Putamen (tissue), 1 donor: ENCODE measurements at regions not wholly inside any gene's neighbourhood (a gene's known extent, or its start where the extent isn't known, plus 50 kb on each side); places are given as distances from the start of the nearest gene placed in this dataset.
"Not testable (repeated sequence)": the region's sequence is repeated elsewhere in the genome, so short reads cannot be mapped to it uniquely, and the experiment has no call there.

Experiments used
- DNase-seq: peaks from one replicate; pipeline ENCODE4 v3.0.0-alpha.2; 2016; ENCODE audit warnings: low spot score

DNA sequence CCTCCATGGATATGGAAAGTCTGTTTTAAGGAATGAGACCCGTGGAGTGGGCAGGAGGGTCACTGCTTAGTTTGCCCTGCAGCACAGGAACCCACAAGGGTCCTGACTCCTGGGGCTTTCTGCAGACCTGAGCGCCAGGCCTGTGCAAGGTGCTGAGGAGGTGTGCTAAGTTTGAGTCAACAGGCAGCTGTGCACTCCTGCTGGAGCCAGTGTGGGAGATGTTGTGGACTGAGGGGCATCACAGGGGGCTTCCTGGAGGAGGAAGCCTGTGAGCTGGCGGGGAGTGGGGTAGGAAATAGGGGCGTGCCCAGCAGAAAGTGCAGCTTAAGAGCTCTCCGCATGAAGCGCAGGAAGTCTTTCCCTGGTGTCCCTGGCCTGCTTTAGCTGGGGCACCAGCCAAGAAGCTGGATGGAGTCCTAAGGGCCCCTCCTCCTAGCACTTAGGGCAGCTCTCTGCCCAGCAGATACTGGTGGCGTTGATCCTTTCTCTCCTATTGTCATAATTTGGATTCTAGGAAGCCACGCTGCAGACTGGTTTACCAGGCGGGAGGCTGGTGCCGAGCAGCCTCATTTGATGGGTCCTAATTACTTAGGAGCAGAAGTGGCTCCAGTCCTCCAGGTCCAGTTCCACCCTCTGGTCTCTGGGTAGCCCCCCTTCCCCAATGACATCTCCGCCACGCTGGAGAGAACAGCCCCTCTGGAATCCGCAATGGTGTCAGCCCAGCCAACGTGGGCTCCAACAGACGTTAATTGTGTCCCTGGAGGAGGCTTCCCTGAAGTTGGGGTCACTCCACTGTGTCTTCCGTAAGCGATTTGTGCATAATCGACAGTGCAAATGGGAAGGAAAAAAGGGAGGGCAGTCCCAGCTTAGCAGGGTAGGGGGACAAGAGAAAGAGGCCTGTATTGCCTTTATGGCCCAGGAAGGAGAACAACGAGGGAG lies 309.2 kb downstream of the ZNF536 start:
- no peak for DNase-seq

DNA sequence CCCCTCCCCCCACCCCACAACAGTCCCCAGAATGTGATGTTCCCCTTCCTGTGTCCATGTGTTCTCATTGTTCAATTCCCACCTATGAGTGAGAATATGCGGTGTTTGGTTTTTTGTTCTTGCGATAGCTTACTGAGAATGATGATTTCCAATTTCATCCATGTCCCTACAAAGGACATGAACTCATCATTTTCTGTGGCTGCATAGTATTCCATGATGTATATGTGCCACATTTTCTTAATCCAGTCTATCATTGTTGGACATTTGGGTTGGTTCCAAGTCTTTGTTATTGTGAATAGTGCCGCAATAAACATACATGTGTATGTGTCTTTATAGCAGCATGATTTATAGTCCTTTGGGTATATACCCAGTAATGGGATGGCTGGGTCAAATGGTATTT lies 308.2 kb downstream of the ZNF536 start:
- DNase-seq = not testable (repeated sequence)

DNA sequence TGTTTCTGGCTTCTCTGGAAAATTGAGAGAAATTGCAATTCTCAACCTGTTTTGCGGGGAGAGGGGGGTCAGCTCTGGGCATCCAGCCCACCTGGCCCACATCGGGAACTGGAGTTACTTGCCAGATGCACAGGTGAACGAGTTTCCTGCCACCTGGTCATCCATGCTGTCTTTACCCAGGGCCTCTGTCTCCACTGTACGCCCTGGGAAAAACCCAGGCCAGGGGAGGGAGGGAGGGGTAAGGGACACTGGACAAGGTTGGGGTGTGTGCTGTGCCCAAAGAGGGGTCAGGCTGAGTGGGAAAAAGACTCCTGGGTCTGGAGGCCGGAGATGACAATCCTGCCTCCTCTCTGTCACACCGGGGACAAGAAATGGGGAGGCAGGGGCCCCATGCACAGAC lies 307.6 kb downstream of the ZNF536 start:
- DNase-seq = no peak

DNA sequence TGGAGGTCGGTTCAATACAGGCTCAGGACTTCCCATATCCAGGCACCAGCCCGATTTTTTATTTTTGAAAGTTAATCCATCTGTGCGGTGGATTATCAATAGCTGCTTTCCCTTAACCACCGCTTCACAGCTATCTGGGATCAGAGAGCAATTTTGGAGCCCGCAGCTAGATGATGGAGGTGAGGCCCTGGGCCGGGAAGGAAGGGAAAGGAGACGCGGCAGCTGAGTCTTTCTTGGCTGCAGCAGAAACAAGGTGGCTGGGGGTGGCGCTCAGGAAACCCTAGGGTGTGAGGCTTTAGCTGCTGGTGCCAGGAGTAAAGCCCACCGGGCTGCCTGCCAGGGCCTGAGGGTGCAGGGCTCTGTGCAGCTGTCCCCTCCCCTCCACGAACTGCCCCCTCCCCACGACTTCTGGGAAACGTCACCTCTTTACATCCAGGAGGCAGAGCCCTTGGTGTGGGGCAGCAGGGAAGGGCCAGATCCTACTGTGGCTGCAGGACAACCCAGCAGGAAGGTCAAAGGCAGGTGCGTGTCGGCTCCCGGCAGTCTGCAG lies 307.0 kb downstream of the ZNF536 start:
- DNase-seq = no peak

DNA sequence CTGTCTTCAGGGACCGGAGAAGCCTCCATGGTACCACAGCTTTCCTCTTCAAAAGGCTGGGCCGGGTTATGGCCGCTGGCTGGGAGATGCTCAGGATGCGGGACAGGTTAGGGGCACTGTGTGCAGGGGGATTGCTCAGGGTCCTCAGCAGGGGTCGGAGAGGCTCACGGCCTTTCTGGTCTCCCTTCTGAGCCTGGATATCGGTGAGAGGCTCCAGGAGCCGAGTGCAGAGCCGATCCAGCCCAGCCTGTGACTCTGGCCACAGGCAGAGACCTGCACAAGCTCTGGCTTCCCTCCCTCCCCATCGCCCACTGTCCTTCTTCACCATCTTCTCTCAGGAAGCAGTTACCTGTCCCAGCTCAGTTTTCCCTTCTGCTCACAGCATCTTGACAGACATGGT lies 306.0 kb downstream of the ZNF536 start:
- no peak for DNase-seq

DNA sequence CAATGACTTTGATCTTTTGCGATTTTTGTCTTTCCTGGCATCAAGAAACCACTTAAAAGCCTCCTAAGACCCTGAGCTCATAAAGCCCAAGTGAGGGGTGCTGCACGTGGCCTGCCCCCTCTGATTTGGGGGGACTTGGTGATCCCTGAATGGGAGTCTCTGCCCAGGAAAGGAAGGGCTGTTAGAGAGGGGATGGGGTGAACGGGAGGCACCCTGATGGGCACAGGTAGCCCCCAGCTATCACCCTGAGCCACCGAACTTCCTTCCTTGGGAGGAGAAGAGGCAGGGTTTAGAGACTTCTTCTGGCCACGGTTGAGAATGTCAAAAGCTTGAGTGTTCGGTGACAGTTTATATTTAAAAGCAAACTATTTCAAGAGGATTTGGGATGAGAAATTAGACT lies 305.5 kb downstream of the ZNF536 start:
- no peak for DNase-seq

DNA sequence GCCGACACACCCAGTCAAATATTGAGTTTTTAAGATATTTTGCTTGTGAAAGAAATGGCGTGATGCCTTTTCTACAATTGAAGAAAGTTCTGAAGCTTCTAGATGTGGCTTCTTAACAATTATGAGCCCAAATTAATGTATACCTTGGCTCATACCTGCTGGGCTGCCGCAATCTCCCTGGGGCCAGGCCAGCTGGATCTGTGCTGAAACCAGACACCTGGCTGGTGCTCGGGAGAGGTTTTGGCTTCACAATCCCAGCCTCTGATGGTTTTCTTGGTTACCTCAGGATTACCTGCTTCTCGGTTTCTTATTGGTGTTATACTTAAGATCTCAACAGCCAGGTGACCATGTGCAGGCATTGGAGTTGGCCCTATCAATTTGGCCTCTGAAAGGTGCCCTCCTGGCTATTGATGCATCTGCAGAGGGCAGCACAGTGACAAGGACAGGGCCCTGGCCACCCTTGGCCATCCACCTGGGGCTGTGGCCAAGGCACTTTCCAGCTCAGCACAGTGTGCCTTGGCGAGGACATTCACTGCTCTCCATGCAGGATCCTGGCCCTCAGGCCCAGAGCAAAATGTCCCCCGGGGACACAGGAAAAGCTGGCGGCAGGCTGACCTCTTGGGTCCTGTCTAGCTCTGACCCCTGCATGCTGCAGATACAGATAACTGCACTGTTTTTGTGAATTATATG lies 305.0 kb downstream of the ZNF536 start:
- no peak for DNase-seq

DNA sequence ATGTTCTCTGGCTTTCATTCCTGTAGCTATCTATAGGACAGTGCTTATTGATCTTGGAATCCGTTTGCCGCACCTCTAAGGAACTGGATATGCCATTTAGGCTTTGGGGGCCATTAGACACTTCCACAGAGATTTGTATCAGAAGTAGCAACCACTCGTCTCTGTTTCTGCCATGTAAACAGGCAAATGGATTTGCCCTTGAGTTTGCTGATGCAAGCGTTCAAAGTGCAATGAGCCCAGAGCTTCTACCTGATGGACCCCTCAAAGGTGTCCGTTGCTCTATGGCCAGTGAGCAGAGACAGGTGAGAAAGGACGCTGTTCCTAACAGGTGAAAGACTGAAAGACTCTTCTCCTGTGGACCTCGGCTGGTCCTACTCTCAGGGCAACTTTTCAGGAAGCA lies 302.9 kb downstream of the ZNF536 start:
- no peak for DNase-seq

DNA sequence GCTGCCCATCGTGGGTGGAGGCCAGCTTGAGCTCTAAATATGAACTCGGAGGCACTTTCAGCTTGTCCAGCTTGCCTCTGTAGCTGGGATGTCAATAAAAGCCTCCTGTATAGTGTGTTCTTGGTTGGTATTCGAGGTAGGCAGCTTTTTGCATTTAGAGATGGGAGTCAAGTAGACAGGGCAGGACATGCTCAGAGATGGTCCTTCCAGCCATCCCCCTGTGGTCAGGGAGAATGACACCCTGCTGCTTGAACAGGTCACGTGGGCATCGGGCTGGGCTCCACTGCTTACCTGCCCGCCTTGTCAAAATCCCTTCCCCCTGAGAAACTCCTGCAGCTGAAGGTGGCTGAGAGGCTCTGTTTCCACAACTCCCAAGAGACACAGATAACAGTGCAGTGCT lies 302.5 kb downstream of the ZNF536 start:
- DNase-seq = no peak

DNA sequence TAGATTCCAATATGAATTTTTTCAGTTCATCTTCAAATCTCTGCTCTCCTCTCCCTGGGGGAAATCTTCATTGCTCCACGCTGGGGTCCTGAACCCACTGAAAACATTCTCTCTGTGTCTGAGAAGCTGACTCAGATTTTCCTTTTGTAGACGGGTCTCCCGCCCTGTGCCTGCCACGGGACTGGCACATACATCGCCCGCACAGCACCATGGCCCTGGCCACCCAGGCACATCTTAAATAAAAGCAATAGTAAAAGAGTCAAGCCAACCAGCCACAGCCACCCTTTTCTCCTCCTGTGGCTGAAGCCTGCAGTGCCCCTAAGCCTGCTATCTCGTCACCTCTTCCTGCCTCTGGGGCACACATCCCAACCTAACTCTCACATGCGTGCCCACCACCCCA lies 301.2 kb downstream of the ZNF536 start:
- DNase-seq = no peak

DNA sequence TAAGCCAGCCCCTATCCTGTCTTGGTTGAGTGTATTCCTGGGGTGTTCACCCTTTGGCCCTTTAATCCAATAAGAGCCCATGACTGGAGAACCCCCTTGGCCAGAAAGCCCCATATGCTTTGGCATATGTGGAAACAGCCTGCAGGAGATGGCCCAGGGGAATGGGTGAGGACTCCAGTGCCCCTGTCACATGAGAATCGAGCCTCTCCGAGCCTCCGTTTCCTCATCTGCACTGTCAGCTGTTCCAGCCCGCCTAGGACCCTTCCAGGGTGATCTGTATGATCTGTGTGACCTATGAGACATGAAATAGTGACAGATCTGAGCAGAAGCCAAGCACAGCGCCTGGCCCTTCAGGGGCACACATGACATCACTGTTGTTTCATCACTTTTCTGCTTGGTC lies 300.7 kb downstream of the ZNF536 start:
- no peak for DNase-seq

DNA sequence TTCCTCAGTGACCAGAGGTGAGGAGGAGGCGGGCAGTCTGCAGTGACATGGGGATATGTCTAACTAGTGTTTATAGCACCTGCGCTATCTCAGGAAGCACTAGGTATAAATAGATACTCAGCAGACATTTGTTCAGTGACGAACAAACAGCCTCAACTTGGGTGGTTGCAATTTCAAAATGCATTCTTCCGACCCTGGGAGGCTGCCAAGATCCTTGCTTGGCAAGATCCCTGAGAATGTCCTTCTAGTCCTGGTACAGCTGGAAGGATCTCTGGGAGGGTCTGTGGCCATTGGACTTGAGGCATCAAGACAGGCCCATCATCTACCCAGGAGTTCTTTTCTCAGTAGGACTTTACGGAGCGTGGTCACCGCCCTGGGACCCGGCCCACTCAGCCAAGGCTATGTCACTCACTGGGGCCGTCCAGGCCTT lies 299.5 kb downstream of the ZNF536 start:
- no peak for DNase-seq

DNA sequence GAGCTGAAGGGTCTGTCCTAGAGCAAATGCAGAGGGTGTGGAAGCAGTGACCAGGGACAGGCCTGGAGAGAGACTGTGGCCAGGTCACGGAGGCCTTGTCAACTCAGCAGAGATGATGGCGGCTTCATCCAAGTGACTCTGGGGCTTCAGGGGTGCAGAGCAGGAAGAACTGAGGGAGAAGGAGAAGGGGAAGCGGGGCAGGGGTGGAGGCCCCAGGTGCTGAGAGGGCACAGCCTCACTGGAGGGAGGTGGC lies 299.1 kb downstream of the ZNF536 start:
- no peak for DNase-seq

DNA sequence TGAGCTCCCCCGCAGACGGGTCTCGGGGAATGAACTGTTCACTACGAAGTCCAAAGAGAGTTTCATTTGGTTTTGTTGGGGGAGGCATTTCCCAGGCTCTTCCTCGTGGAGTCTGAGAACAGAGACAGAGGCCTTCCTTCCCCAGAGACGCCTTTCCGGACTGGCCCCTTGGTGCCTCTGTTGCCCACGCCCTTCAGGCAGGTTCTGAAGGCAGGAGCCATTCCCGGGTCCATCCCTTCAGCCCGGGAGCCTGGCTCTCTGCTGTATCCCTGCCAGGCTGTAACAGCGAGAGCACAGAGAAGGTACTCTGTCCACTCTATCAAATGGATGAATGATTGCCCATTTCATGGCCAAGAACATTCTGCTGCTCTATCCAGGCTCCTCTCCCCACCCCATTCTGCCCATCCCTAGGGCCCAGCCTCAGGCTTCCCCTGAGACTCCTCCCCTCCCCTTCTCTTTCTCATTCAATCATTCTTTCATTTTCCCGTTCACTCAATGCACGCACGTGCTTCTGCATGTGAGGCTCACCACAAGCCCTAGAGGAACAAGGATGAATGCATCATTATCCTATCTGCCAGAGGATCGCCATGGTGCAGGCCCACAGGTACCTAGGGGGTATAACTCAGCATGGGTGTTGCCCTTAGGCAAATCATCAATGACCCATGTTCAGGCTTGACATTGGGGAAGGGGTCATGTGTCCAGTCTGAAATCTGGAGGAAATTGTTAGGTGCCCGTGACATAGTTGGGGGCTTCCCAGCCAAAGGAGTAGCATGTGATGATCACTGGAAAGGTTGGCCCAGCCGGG lies 298.6 kb downstream of the ZNF536 start:
- no peak for DNase-seq

DNA sequence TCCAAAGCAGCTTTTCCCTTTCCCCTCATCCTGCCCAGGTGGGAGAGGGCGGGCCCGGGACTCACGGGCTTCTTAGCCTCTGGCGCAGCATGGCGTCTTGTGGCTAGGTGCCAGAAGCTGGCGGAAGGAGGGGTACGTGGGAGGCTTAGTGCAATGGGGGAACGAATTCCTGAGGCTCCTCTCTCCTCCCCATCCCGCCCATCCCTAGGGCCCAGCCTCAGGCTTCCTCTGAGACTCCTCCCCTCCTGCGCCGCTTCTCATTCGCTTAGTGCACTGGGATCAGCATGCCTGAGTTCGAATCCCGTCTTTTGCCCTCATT lies 297.8 kb downstream of the ZNF536 start:
- DNase-seq = peak; percentile 52

DNA sequence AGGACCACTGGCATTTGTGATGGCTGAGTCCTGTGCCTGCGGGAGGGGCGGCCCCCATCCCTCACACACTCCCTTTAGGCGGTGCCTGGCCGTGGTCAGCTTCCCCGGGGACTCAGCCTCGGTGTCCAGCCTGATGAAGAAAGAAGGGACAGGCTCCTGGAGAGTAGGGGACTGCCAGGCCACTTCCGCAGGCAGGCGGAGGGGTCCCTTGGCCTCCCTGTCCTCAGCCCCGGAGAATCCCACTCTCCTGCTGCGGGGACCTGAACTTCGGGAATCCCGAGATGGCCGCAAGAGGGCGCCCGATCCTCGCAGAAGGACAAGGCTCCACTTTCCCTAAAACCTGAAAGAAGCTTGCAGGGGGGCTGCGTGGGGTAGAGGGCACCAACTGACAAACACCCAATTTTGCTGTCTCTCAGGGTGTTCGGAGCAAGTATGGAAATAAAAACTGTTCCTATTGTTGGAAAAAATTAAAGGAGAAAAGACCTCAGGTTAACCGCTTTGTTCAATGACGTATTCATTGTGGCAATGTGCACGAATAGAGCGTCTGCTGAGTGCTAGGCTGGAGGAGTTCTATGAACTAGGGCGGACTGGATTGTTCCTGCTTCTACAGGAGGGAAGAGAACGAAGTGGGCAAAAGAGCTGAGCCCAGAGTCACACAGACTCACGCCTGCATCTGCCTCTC lies 297.3 kb downstream of the ZNF536 start:
- peak; percentile 44 for DNase-seq

DNA sequence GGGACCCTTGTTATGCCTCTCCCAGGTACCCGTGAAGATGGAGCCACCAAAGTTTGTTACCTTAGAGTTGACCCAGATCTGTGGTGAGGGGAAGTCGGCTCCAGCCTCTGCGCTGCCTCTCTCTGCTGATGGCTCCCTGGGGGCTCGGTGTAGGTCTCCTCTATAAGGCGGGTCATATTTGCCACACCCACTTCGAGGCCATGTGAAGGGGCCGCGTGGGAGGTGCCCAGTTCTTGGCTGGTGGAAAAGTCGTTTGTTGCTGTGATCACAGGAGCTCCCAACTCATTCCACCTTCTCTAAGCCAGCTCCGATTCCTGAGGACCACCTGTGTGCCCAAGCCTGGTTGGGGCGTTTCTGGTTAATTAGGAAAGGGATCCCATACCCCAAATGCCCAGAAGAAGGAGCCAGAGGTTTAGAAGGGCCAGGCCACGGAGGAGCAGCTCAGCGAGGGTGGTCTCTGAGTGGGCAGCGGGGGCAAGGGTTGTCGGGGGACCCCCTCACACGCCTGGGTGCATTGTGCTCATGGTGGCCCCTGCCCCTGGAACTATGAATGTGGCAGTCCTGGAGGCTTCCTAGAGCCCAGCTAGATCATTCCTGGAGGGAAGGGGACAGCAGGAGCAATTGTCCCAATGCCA lies 296.5 kb downstream of the ZNF536 start:
- no peak for DNase-seq

DNA sequence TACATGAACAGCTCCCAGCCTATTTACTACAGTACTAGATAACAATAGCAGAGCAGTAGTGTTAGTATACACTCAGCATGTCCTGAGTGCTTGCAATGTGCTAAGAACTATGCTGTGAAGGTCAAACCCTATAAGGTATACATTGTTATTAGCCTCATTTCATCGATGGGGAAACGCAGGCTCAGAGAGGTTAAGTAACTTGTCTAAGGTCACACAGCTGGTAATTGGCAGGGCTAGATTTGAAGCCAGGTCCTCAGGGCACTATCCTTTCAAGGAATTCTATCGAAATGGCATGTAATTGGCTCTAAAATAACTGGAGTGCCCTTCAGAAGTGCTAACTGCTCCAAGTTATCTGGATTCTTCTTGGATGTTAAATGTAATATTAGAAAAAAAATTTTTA lies 295.6 kb downstream of the ZNF536 start:
- DNase-seq = no peak

DNA sequence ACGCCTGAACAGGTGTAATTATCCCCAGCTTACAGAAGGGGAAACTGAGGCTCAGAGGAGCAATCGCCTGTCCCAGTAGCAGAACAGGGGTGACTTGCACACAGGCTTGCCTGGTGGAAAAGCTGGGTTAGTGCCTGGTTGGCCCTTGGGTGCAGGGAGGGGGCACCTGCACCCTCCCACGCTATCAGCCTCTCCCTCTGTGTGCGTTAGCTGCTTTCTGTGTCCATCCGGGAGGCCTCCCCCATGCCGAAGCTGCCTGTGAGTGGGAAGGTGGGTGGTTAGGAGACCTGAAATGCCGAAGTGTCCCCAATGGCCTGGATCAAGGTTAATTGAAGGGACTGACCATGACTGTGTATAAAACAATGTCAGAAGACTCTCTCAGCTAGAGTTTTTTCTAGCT lies 295.0 kb downstream of the ZNF536 start:
- no peak for DNase-seq

DNA sequence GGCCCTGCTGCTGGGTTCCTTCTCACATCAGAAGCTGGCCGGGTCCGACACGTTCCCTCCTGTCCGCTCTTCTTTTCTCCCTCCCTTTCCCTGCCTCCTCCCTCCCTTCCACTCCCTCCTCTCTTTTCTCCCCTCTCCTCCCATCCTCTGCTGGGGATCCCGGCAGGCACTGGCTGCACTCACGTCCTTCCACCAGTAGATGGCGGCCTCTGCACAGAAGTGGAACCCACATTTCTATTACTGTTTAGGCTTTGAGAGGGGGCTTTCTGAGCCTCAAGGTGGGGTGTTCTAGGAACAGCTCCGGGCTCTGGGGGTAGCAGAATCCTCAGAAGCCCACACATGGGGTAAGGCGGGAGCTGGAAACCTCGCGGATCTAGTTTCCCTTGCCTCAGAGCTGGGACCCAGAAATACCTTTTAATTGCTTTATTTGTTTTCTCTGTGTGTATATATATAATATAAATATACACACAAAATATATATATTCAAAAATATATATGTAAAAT lies 294.2 kb downstream of the ZNF536 start:
- no peak for DNase-seq

DNA sequence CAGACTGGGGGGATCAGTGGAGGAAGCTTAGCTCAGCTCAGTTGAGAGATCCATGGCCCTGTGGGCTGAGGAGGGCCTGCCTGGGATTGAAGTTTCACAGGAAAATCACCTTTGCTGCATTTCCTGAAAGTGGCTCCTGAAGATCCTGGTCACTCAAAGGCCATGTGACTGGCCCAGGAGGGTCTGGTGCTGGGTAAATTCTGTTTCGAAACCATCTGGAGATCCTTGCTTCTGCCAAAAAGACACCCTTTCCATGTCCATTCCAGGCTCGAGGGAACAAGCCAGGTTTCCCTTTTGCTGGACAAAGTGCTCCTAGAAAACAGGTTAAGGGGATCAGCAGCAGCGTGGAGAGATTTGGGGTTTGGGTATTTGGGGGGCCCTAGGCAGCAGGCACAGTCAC lies 293.3 kb downstream of the ZNF536 start:
- DNase-seq = no peak
